Loucy (cell line): ENCODE measurements at regions not wholly inside any gene's neighbourhood (a gene's known extent, or its start where the extent isn't known, plus 50 kb on each side); places are given as distances from the start of the nearest gene placed in this dataset.
A peak's percentile ranks its signal among the peaks of the same experiment; 100 is the strongest.
"Not testable (repeated sequence)": the region's sequence is repeated elsewhere in the genome, so short reads cannot be mapped to it uniquely, and the experiment has no call there.

Experiments used
- H2AFZ ChIP-seq: fragments of 200-600 bp; sonication (generic); 2 replicates; pipeline ENCODE4 v1.6.0; 2016; ENCODE audit warnings: antibody characterized with exemption, mild to moderate bottlenecking, low read length, moderate library complexity
- H3F3A ChIP-seq: fragments of 200-600 bp; 2 replicates; pipeline ENCODE4 v1.6.0; 2016; ENCODE audit warnings: antibody characterized with exemption, low read depth, mild to moderate bottlenecking
- H3K27me3 ChIP-seq: fragments of 200-600 bp; sonication (generic); 2 replicates; pipeline ENCODE4 v1.6.1; 2014; ENCODE audit warnings: low read length, mild to moderate bottlenecking; ENCODE audit not compliant: insufficient read depth, poor library complexity, severe bottlenecking
- H3K36me3 ChIP-seq: fragments of 200-600 bp; sonication (generic); 2 replicates; pipeline ENCODE4 v1.6.1; 2016; ENCODE audit warnings: low read length; ENCODE audit not compliant: insufficient read depth
- H3K4me1 ChIP-seq: fragments of 200-600 bp; sonication (generic); 2 replicates; pipeline ENCODE4 v1.5.1; 2014; ENCODE audit warnings: low read length, mild to moderate bottlenecking; ENCODE audit not compliant: insufficient read depth, poor library complexity, severe bottlenecking
- H3K4me2 ChIP-seq: fragments of 200-600 bp; sonication (generic); 2 replicates; pipeline ENCODE4 v1.6.0; 2014; ENCODE audit warnings: antibody characterized with exemption, low read length, low read depth, mild to moderate bottlenecking; ENCODE audit not compliant: poor library complexity, severe bottlenecking
- H3K4me3 ChIP-seq: fragments of 200-600 bp; sonication (generic); 2 replicates; pipeline ENCODE4 v1.5.1; 2014; ENCODE audit warnings: low read length, mild to moderate bottlenecking, mixed read lengths; ENCODE audit not compliant: poor library complexity, severe bottlenecking
- H3K79me2 ChIP-seq: fragments of 200-600 bp; sonication (generic); 2 replicates; pipeline ENCODE4 v1.6.1; 2014; ENCODE audit warnings: low read length; ENCODE audit not compliant: insufficient read depth
- H3K9ac ChIP-seq: fragments of 200-600 bp; sonication (generic); 2 replicates; pipeline ENCODE4 v1.6.0; 2014; ENCODE audit warnings: mild to moderate bottlenecking, low read depth, low read length, moderate library complexity; ENCODE audit not compliant: poor library complexity, severe bottlenecking
- H3K9me2 ChIP-seq: fragments of 200-600 bp; sonication (generic); replicated peaks from 2 replicates; pipeline ENCODE4 v1.6.1; 2016; ENCODE audit warnings: low read depth, low read length, mixed read lengths
- H3K9me3 ChIP-seq: fragments of 200-600 bp; sonication (generic); 2 replicates; pipeline ENCODE4 v1.6.1; 2014; ENCODE audit warnings: mild to moderate bottlenecking, antibody characterized with exemption, low read length, low read depth; ENCODE audit not compliant: insufficient read depth
- H4K20me1 ChIP-seq: fragments of 200-600 bp; sonication (generic); 2 replicates; pipeline ENCODE4 v1.6.0; 2014; ENCODE audit warnings: antibody characterized with exemption, low read length, mild to moderate bottlenecking; ENCODE audit not compliant: insufficient read depth, poor library complexity, severe bottlenecking
- CTCF ChIP-seq: fragments of 200-600 bp; sonication (generic); conservative IDR thresholded peaks from 2 replicates; pipeline ENCODE4 v1.5.1; 2014; ENCODE audit warnings: mild to moderate bottlenecking, antibody characterized with exemption, low read length
- EZH2phosphoT487 ChIP-seq: fragments of 200-600 bp; IDR thresholded peaks from 2 replicates; pipeline ENCODE4 v1.6.1; 2018; ENCODE audit warnings: antibody characterized with exemption, mild to moderate bottlenecking, moderate library complexity, borderline replicate concordance

- H3K9me2 ChIP-seq = no peaks in the 10 kb centered on the region
- H4K20me1 ChIP-seq = no peaks in the 10 kb centered on the region
- H3K27me3 ChIP-seq = no peaks in the 10 kb centered on the region
- H3K4me3 ChIP-seq = peak overlapping the region; percentile 40
- peak overlapping the region; percentile 83 for H2AFZ ChIP-seq
- H3K4me2 ChIP-seq = peak overlapping the region; percentile 62
- peak overlapping the region; percentile 11 for H3K9ac ChIP-seq
- H3K4me1 ChIP-seq = peaks cover 12% of the 10 kb centered on the region
- no peaks in the 10 kb centered on the region for H3K9me3 ChIP-seq
- no peaks in the 10 kb centered on the region for H3K79me2 ChIP-seq
- H3K36me3 ChIP-seq = no peaks in the 10 kb centered on the region
- TF ChIP-seq EZH2phosphoT487 (no peak), CTCF (no peak)
- H3F3A ChIP-seq = no peaks in the 10 kb centered on the region; the same call in 1 of the 2 replicates
These were observed 1177.6 kb downstream of the PLA2G4A start for GRCh38 chr1:188006354-188006753.

GRCh38 chr1:188013222-188013849, 1184.6 kb downstream of the PLA2G4A start:
- H4K20me1 ChIP-seq, H3K9me3 ChIP-seq, H3F3A ChIP-seq, H3K4me1 ChIP-seq, H3K4me2 ChIP-seq, H3K79me2 ChIP-seq, H3K9ac ChIP-seq, H3K4me3 ChIP-seq, H3K36me3 ChIP-seq, H3K27me3 ChIP-seq, H2AFZ ChIP-seq, H3K9me2 ChIP-seq: not testable (repeated sequence)

GRCh38 chr1:188017921-188018320, 1189.2 kb downstream of the PLA2G4A start:
- Histone ChIP-seq H3K79me2 (no peaks in the 10 kb centered on the region), H3K4me2 (no peak overlapping the region), H3K9ac (no peak overlapping the region), H3K4me1 (peaks cover 6% of the 10 kb centered on the region), H3K36me3 (no peaks in the 10 kb centered on the region), H3F3A (no peaks in the 10 kb centered on the region), H3K9me2 (no peaks in the 10 kb centered on the region), H3K4me3 (no peak overlapping the region), H2AFZ (peak overlapping the region; percentile 46; the same call in 1 of the 2 replicates), H3K27me3 (no peaks in the 10 kb centered on the region), H4K20me1 (no peaks in the 10 kb centered on the region), H3K9me3 (no peaks in the 10 kb centered on the region)
- TF ChIP-seq CTCF (no peak), EZH2phosphoT487 (no peak)

- H3K4me1 ChIP-seq = peaks cover 6% of the 10 kb centered on the region
- H3K9ac ChIP-seq = no peak overlapping the region
- no peaks in the 10 kb centered on the region for H4K20me1 ChIP-seq
- no peak overlapping the region for H3K4me2 ChIP-seq
- no peaks in the 10 kb centered on the region for H3K9me2 ChIP-seq
- no peaks in the 10 kb centered on the region for H3K36me3 ChIP-seq
- H3F3A ChIP-seq = no peaks in the 10 kb centered on the region
- H2AFZ ChIP-seq = no peak overlapping the region
- no peaks in the 10 kb centered on the region for H3K79me2 ChIP-seq
- TF ChIP-seq EZH2phosphoT487 (no peak), CTCF (no peak)
- no peak overlapping the region for H3K4me3 ChIP-seq
- H3K27me3 ChIP-seq = no peaks in the 10 kb centered on the region
- no peaks in the 10 kb centered on the region for H3K9me3 ChIP-seq
These were observed 1193.9 kb downstream of the PLA2G4A start for GRCh38 chr1:188022661-188023060.
